WI38 (cell line): ENCODE measurements at regions not wholly inside any gene's neighbourhood (a gene's known extent, or its start where the extent isn't known, plus 50 kb on each side); places are given as distances from the start of the nearest gene placed in this dataset.
"Not testable (repeated sequence)": the region's sequence is repeated elsewhere in the genome, so short reads cannot be mapped to it uniquely, and the experiment has no call there.

ENCODE experiments used
- H3K4me3 ChIP-seq: 2 replicates; pipeline ENCODE4 v1.5.1; 2011; ENCODE audit warnings: low read depth, mild to moderate bottlenecking, control low read depth, low read length
- TF ChIP-seq, protein P1 (sequence below): IDR thresholded peaks from 2 replicates; pipeline ENCODE4 v1.5.1; 2012; ENCODE audit warnings: low read depth, mild to moderate bottlenecking, control low read depth, low read length

DNA sequence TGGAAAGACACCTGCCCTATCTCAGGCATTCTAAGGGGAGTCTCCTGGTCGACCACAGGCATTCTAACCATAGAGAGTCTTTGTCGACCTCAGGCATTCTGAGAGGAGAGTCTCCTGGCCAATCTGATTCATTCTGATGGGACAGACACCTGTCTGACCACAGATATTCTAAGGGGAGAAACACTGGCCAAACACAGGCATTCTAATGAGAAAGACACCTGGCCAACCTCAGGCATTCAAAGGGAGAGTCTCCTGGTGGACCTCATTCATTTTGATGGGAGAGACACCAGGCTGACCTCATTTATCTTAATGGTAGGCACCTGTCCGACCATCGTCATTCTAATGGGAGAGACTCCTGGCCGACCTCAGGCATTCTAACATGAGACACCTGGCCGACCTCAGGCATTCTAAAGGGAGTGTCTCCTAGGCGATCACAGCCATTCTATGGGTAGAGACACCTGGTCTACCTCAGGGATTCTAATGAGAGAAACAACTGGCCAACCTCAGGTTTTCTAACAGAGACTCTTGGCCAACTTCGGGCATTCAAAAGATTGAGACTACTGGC is 1351.5 kb downstream of the UQCRFS1 start:
- no peak overlapping the region for H3K4me3 ChIP-seq
- TF ChIP-seq, protein P1, sequence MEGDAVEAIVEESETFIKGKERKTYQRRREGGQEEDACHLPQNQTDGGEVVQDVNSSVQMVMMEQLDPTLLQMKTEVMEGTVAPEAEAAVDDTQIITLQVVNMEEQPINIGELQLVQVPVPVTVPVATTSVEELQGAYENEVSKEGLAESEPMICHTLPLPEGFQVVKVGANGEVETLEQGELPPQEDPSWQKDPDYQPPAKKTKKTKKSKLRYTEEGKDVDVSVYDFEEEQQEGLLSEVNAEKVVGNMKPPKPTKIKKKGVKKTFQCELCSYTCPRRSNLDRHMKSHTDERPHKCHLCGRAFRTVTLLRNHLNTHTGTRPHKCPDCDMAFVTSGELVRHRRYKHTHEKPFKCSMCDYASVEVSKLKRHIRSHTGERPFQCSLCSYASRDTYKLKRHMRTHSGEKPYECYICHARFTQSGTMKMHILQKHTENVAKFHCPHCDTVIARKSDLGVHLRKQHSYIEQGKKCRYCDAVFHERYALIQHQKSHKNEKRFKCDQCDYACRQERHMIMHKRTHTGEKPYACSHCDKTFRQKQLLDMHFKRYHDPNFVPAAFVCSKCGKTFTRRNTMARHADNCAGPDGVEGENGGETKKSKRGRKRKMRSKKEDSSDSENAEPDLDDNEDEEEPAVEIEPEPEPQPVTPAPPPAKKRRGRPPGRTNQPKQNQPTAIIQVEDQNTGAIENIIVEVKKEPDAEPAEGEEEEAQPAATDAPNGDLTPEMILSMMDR, result no peak

DNA sequence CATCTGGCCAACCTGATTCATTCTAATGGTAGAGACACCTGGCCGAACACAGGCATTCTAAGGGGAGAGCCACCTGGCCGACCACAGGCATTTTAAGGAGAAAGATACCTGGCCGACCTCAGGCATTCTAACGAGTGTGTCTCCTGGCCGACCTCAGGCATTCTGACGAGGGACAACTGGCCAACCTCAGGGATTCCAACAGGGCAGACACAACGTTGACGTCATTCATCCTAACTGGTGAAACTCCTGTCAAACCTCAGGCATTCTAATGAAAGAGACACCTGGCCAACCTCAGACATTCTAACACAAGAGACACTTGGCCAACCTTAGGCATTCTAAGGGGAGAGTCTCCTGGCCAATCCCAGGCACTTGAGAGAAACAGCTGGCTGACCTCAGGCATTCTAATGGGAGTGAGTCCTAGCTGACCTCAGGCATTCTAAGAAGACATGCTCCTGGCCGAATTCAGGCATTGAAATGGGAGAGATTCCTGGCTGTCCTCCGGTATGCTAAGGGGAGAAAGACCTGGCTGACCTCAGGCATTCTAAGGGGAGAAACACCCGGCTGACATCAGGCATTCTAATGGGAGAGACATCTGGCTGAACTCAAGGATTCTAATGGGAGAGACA is 1352.5 kb downstream of the UQCRFS1 start:
- TF ChIP-seq, protein P1, result no peak
- H3K4me3 ChIP-seq, result no peak overlapping the region

DNA sequence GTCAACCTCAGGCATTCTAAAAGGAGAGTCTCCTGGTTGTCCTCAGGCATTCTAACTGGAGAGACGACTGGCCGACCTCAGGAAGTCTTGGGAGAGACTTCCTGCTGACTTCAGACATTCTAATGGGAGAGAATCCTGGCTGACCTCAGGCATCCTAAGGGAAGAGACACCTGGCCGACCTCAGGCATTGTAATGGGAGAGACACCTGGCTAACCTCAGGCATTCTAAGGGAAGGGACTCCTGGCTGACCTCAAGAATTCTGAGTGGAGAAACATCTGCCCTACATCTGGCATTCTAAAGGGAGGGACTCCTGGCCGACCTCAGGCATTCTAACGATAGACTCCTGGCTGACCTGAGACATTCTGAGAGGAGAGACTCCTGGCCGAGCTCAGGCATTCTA is 1353.3 kb downstream of the UQCRFS1 start:
- TF ChIP-seq, protein P1, result no peak
- no peak overlapping the region for H3K4me3 ChIP-seq

DNA sequence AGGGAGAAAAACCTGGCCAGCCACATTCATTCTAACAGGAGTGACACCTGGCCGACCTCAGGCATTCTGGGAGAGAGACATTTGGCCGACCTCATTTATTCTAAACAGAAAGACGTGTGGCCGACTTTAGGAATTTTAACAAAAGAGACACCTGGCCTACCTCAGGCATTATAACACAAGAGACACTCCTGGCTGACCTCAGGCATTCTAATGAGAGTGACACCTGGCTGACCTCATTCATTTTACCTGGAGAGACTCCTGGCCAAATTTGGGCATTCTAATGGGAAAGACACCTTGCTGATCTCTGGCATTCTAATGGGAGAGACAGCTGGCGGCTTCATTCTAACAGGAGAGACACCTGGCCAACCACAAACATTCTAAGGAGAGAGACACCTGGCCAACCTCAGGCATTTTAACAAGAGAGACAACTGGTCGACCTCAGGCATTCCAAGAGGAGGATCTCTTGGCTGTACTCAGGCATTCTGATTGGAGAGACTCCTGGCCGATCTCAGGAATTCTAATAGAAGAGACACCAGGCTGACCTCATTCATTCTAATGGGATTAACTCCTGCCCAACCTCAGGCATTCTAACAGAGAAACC is 1353.9 kb downstream of the UQCRFS1 start:
- TF ChIP-seq, protein P1, result no peak
- no peak overlapping the region for H3K4me3 ChIP-seq

DNA sequence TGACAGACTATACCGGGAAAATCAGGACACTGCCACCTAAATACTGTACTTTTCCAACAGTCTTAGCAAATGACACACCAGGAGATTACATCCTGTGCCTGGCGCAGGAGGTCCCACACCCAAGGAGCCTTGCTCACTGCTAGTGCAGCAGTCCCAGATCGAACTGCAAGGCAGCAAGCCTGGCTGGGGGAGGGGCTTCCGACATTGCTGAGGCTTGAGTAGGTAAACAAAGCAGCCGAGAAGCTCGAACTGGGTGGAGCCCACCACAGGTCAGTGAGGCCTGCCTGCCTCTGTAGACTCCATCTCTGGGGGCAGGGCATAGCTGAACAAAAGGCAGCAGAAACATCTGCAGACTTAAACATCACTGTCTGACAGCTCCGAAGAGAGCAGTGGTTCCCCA is 1360.0 kb downstream of the UQCRFS1 start:
- H3K4me3 ChIP-seq, result not testable (repeated sequence)

DNA sequence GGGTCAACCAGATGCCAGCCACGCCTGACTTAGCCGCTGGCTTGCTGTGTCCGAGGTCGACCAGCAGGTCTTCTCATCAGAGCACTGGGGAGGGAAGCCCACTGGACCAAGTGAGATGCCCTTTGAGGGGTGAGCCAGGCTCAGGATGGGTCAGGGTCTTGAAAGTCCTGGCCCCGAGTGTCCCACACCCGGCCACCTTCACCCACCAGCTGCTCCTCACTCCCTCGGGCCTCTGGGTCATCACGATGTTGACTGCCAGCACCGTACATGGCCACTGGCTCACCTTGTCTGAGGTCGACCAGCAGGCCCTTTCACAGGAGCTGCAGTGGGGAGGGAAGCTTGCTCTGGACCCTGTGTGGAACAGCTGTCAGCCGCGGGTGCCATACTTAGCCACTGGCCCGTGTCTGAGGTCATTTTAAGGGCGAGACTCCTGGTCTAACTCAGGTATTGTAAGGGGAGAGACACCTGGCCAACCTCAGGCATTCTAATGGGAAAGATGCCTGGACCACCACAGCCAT is 1361.3 kb downstream of the UQCRFS1 start:
- TF ChIP-seq, protein P1, result no peak
- H3K4me3 ChIP-seq, result no peak overlapping the region

DNA sequence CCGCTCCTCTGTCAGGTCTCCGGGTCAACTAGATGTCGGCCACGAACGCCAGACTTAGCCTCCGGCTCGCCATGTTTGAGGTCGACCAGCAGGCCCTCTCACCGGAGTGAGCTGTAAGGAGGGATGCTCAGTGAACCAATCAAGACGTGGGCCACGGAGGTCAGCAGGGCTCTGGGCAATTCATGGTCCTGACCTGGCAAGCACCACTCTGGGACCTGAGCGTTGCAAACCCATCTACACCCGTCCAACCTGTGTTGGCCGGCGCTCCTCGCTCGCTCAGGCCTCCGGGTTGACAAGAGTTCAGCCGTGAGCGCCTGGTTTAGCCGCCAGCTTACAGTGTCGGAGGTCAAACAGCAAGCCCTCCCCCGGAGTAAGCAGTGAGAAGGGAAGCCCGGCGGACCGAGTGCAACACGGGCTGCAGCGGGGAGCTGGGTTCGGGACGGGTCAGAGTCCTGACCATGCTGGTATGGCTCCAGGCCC is 1361.9 kb downstream of the UQCRFS1 start:
- TF ChIP-seq, protein P1, result no peak
- no peak overlapping the region for H3K4me3 ChIP-seq
